SKM-1 (cell line): ENCODE measurements at regions not wholly inside any gene's neighbourhood (a gene's known extent, or its start where the extent isn't known, plus 50 kb on each side); places are given as distances from the start of the nearest gene placed in this dataset.
"Not testable (repeated sequence)": the region's sequence is repeated elsewhere in the genome, so short reads cannot be mapped to it uniquely, and the experiment has no call there.

Experiments used
- DNase-seq: peaks from one replicate; lab custom pipeline; 2025; ENCODE audit not compliant: unreplicated experiment; lab: John Stamatoyannopoulos, UW

DNA sequence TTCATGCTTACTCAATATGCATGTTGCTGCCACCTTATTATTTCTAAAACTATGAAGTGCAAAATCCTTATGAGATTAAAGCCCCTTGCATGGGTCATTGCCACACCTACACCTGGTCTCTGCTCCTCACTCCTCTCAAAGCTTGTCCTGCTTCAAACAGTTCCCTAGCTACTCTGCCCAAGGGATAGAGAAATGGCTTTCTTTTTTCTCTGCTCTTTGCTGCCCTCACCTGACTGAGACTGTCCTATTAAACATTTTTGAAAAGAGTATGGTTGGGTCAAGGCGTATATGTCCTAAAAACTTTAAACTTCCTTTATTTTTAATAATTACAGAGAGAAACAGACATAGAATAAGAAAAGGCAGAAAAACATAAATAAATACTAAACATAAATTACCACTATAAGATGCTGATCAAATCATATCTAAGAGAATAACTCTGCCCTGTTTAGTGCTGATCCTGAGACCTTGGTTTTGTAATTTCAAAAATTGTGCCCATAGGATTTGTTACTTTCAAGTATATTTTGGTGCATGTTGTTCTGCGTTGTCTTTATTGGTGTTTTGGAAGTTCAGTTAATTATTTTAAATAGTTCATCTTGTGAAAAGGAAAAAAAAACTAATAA is 704.9 kb upstream of the PABPC4L start:
- no peak for DNase-seq

DNA sequence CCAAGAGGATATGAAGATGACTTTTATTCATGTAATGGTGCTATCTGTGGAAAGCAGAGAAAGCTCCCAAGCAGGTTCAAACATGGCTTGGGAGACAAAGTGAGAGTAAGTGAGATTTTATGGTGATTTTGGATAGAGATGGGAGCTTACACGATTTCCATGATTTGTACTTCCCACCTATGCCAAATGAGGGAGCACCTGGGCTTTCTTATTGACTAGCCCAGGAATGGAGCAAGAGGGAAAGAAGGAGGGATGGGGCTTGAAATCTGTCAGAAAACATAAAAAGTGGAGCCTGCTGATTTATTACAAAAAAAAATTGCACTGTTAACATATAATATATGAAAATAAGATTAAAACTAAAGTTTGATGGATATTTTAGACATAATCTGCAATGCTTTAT is 703.5 kb upstream of the PABPC4L start:
- no peak for DNase-seq

- DNase-seq, result no peak
Observed at GRCh38 chr4:134888156-134888555, 686.6 kb upstream of the PABPC4L start.

DNA sequence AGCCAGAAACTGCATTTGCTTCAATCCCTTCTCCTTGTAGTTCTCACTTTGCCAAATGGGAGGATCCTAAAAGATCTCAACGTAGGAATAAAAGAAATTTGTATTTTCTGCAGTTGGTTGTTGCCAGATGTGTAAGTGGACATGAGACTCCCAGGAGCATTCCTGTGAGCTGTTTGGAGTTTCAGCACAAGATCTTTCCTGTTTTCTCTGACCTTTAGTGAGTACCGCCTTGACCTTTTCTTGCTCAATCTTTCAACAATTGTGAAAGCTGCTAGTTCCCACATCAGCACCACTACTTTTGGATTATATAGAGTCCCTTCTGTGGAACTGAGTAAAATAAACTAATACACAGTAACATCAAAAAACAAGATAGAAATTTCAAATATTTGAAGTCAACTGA is 683.8 kb upstream of the PABPC4L start:
- DNase-seq, result no peak

DNA sequence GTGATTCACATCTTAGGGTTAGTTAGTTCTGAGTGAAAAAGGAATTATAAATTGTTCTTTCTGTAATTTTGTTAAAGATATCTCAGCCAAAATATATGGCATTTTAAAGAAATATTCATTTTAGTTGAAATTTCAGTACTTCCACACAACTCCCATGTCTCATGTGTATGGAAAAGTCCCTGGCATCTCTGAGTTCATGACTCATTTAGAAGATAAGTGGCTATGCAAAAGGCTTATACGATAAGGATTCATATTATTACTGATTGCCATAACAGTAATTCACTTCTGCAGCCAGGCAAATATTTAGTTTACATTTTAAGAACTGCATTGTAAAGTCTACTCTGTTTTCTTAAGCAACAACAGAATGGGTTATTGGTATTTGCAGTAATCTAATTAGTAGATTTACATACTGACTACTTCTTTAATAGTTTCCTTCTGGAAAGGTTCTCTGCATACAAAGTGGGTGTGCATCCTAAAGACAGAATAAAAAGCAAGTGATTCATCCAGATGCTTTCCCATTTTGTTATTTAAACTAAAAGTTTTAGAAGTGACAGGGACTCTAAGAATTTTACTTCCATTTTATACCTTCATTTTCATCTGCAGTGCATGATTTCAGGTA is 682.4 kb upstream of the PABPC4L start:
- DNase-seq, result no peak

GRCh38 chr4:134879019-134879418 is 677.4 kb upstream of the PABPC4L start:
- DNase-seq, result no peak

- DNase-seq, result no peak
Observed at GRCh38 chr4:134867027-134867426, 665.4 kb upstream of the PABPC4L start.

- no peak for DNase-seq
Observed at GRCh38 chr4:134865675-134866074, 664.1 kb upstream of the PABPC4L start.

DNA sequence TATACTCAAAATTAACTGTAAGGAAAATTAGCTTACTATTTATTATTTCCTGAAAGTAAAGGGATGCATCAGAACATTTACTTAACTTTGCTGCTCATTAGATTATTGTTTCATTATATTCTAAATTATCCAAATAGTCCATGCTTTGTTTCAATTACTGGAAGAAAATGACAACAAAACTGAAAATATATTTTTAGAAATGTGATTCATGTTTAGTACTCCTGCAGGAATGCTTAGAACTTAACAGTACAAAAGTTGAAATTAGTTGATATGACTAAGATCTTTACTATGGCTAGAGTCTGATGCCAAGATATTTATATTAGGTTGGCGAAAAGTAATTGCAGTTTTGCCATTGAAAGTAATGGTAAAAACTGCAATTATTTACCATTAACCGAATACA is 660.5 kb upstream of the PABPC4L start:
- DNase-seq, result no peak

DNA sequence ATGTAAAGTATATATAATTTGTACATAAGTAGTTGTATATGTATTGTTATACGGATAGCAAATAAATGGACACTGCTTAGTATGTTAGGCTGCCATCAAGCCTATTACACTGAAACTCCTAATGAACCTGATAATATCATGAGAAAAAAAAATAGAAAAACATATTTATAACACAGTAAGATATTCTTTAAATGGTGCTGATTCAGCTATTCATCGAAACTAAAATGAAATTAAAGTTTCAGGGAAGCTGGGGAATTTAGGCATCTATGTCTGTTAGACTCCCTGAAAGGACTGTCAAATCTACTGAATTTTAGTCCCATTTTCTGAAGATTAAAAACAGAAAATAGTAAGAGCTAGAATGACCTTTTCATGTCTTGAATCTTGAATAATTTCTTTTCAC is 647.1 kb upstream of the PABPC4L start:
- no peak for DNase-seq

DNA sequence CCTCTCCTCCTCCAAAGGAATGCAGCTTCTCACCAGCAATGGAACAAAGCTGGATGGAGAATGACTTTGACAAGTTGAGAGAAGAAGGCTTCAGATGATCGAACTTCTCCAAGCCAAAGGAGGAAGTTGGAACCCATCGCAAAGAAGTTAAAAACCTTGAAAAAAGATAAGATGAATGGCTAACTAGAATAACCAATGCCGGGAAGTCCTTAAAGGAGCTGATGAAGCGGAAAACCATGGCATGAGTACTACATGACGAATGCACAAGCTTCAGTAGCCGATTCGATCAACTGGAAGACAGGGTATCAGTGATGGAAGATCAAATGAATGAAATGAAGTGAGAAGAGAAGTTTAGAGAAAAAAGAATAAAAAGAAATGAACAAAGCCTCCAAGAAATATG is 629.2 kb upstream of the PABPC4L start:
- not testable (repeated sequence) for DNase-seq

DNA sequence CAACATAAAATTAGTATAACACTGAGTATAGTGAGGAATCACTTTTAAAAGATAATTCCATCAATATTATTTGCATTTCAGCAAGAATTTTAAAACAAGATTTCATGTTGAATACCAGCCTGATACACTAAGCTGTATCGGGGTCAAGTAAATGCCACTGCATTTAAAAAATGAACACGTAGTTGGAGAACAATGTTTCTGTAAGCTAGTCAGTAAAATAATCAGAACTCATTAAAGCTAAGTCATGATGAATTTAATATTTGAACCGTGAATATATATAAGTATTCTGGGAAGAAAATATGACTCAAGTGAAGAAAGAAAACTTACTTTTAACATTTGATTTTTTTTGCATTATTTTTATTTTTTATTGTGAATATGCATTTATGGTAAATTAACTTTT is 611.0 kb upstream of the PABPC4L start:
- no peak for DNase-seq

DNA sequence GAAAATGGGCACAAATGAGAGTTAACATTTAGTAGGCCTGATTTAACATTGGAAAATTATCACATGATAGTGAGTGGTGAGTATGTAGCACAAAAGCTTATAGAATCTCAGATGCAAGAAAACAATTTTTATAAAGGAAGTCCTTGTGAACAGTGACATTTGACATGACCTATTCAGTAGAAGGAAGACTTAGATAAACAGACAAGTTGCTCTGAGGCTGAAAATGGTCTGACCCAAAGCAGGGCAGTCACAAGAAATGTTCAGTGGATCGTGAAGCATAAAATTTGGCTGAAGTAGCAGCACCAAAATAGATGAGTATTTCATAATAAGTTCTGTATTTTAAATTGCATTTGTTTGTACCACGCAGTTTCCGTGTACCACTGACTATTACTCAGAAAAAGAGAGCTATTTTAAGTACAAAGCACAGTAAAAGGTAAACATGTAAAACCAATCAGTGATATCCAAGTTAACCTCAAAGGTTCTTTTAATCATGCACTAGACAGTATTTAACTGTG is 605.7 kb upstream of the PABPC4L start:
- DNase-seq, result no peak

DNA sequence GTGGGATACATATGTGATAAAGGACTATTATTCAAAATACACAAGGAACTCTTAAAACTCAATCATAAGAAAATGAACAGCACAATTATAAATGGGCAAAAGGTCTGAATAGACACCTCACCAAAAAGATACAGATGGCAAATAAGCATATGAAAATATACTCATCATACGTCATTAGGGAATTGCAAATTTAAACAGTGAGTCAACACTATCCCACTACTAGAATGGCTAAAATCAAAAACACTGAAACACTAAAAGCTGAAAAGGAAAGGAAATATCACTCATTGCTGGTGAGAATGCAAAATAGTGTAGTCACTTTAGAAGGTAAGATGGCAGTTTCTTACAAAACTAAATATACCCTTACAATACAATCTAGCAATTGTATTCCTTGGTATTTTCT is 597.0 kb upstream of the PABPC4L start:
- DNase-seq, result no peak

DNA sequence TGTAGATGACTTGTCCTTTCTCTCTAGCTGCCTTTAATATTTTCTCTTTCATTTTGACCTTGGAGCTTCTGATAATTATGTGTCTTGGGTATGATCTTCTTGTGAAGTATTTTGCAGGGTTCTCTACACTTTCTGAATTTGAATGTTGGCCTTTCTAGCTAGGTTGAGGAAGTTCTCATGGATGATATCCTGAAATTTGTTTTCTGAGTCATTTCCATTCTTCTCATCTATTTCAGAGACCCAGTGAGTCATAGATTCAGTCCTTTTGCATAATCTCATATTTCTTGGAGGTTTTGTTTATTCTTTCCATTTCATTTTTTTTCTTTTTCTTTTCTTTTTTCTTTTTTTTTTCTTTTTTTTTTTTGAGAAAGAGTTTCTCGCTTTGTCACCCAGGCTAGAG is 585.7 kb upstream of the PABPC4L start:
- no peak for DNase-seq

DNA sequence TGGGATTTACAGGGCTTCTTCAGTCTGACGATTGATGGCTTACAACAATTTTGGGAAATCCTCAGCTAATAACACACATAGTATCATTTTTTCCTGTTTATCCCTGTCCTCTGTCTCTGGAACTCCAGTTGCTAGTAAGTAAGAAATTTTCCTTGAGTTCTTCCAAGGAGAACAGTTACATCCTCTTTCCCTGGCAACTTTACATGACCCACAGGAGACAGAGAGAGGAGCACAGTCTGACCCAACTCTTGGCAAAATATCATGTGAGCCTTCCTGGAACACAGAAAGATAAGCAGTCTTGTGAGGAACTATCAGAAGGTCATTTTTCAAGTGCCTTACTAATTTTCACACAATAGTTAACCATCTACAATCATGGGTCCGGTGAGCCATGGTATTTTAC is 578.7 kb upstream of the PABPC4L start:
- no peak for DNase-seq

DNA sequence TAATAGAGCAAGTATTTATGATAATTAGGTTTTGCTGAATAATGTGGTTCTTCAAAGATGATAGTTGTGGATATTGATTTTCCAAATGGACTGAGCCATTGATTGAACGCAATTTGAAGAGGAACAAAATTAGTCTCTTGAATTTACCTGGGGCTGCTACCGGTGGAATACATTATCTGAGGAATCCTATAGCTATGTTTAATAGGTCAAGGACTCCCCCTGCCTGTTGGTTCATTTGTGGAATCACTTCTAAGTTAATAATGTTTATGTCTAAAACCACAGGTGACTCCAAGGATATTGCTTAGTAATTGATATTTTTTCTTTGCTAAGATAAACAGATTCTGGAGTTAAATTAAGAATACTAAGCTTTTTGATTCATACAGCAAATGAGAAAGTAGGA is 576.0 kb upstream of the PABPC4L start:
- DNase-seq, result no peak

- no peak for DNase-seq
Observed at GRCh38 chr4:134773497-134774000, 572.0 kb upstream of the PABPC4L start.

- DNase-seq, result no peak
Observed at GRCh38 chr4:134762053-134762452, 560.5 kb upstream of the PABPC4L start.

- DNase-seq, result no peak
Observed at GRCh38 chr4:134756421-134756820, 554.8 kb upstream of the PABPC4L start.

- DNase-seq, result no peak
Observed at GRCh38 chr4:134754301-134755019, 552.9 kb upstream of the PABPC4L start.

- DNase-seq, result no peak
Observed at GRCh38 chr4:134753390-134753789, 551.8 kb upstream of the PABPC4L start.
